ENCODE measurements at regions not wholly inside any gene's neighbourhood (a gene's known extent, or its start where the extent isn't known, plus 50 kb on each side); places are given as distances from the start of the nearest gene placed in this dataset.
"Not testable (repeated sequence)": the region's sequence is repeated elsewhere in the genome, so short reads cannot be mapped to it uniquely, and the experiment has no call there.

DNA sequence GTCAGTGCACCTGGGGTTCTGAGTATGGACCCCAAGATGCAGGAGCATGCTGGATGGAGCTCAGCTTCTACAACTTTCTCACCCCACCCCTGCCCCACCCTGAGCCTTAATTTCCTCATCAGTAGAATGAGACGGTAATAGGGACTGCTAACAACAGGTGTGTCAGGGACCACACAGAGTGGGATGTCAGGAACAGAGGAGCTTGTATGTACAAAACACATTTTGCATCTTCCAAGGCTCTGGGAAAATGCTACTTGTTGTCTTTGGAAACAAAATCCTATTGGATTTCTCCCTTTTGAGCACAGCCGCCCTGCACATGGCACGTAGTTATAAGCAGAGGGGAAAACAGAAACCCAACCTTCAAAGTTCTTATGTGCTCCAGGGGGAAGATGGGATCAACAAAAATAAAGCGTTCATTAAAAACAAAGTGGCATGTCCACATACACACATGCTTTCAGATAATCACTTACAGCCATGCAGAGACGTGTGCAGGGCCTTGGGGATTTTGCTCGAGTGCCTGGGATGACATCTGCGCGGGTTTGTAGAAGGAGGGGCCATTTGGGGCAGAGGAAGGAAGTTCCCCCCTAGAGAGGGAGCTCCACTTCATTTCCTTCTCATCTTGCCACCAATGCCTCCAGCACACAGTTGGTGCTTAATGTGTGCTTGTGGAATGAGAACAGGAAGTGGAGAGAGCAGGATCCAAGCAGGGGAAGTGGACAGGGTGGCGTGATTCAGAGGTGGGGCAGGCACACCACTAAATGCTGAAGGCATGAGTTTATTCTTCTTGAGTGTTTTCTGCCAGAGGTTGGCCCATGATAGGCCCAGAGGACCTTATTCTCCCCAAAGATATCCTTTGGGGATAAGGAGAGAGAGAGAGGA is 138.9 kb downstream of the SMIM20 start:
- no peak overlapping the region for H3K4me3 ChIP-seq
- H3K9me3 ChIP-seq (ENCODE audit: low read depth, low read length), result no peaks in the 10 kb centered on the region
- no peaks in the 10 kb centered on the region for H3K36me3 ChIP-seq (ENCODE audit: insufficient read depth, low read length)
- no peak overlapping the region for H3K27ac ChIP-seq
- DNase-seq (ENCODE audit: low read depth, low spot score), result no peak
- no peak overlapping the region for H3K9ac ChIP-seq (ENCODE audit: insufficient read length)
- no peak for TF ChIP-seq EZH2 (IDR thresholded peaks at IDR 0.05)
- no peak for TF ChIP-seq POLR2AphosphoS5 (IDR thresholded peaks at IDR 0.05; ENCODE audit: borderline replicate concordance, low read depth, low read length)
- no peak for TF ChIP-seq FOXP2 (optimal IDR thresholded peaks at IDR 0.05; ENCODE audit: control extremely low read depth, extremely low read length, insufficient read depth)

DNA sequence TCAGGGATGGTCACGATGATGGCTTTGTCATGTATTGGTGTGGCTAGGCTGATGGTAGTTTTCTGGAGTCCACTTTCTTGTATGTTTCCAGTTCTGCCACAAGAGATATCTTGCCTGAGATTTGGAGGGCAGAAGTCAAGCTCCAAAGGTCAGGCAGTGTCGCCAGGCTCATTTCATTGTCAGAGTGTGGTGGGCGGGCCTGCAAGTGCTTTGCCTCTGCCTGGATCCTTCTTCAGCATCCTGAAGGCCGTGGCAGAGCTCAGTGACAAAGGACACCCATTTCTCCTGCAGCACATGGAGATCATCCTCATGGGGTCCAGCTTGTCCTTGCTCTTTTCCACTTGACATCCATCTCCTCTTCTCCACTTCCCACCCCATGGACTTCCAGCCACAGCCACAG is 139.7 kb downstream of the SMIM20 start:
- no peak for DNase-seq (ENCODE audit: low read depth, low spot score)
- Histone ChIP-seq H3K36me3 (ENCODE audit: insufficient read depth, low read length) (no peaks in the 10 kb centered on the region), H3K9ac (ENCODE audit: insufficient read length) (no peak overlapping the region), H3K27ac (no peak overlapping the region), H3K9me3 (ENCODE audit: low read depth, low read length) (no peaks in the 10 kb centered on the region), H3K4me3 (no peak overlapping the region)
- no peak for TF ChIP-seq POLR2AphosphoS5 (IDR thresholded peaks at IDR 0.05; ENCODE audit: borderline replicate concordance, low read depth, low read length)
- TF ChIP-seq EZH2 (IDR thresholded peaks at IDR 0.05), result no peak
- TF ChIP-seq FOXP2 (optimal IDR thresholded peaks at IDR 0.05; ENCODE audit: control extremely low read depth, extremely low read length, insufficient read depth), result no peak

DNA sequence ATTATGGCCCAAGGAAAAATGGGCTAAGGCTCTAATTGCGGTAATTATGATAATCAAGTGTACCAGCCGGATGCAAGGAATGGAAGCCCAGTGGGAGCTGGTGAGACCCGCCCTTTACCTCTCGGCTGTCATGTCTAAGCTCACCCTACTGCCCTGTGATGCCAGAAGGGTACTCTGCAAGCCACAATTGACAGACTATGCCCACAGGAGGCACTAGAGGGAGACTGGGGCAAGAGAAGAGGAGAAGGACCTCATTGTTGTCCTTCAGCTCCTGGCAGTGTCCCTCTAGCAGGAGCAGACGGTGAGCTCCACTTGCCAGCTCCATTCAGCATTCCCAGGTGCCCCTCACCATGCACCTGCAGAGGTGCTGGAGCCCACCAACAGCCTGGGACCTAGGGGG is 141.8 kb downstream of the SMIM20 start:
- Histone ChIP-seq H3K9me3 (ENCODE audit: low read depth, low read length) (no peaks in the 10 kb centered on the region), H3K27ac (no peak overlapping the region), H3K4me3 (no peak overlapping the region), H3K36me3 (ENCODE audit: insufficient read depth, low read length) (no peaks in the 10 kb centered on the region), H3K9ac (ENCODE audit: insufficient read length) (no peak overlapping the region)
- TF ChIP-seq POLR2AphosphoS5 (IDR thresholded peaks at IDR 0.05; ENCODE audit: borderline replicate concordance, low read depth, low read length) (no peak), FOXP2 (optimal IDR thresholded peaks at IDR 0.05; ENCODE audit: control extremely low read depth, extremely low read length, insufficient read depth) (no peak), EZH2 (IDR thresholded peaks at IDR 0.05) (no peak)
- no peak for DNase-seq (ENCODE audit: low read depth, low spot score)

DNA sequence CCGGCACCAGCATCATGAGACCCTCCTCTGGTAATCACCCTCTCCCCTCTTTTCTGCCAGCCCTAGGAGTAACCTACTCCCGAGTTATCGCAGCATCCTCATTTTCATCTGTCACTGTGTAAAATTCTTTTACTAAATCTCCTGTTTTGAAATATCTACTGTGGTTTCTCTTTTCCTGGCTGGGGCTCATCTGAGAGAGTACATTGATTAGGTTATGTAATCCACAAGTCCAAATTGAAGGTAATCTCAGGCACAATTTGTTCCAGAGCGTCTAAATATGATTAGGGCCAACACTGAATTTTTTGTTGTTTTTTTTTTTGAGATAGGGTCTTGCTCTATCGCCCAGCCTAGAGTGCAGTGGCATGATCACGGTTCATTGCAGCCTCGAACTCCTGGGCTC is 142.4 kb downstream of the SMIM20 start:
- no peak overlapping the region for H3K4me3 ChIP-seq
- no peaks in the 10 kb centered on the region for H3K9me3 ChIP-seq (ENCODE audit: low read depth, low read length)
- no peak overlapping the region for H3K27ac ChIP-seq
- TF ChIP-seq POLR2AphosphoS5 (IDR thresholded peaks at IDR 0.05; ENCODE audit: borderline replicate concordance, low read depth, low read length), result no peak
- no peak for TF ChIP-seq EZH2 (IDR thresholded peaks at IDR 0.05)
- no peak for TF ChIP-seq FOXP2 (optimal IDR thresholded peaks at IDR 0.05; ENCODE audit: control extremely low read depth, extremely low read length, insufficient read depth)
- no peak overlapping the region for H3K9ac ChIP-seq (ENCODE audit: insufficient read length)
- no peaks in the 10 kb centered on the region for H3K36me3 ChIP-seq (ENCODE audit: insufficient read depth, low read length)
- DNase-seq (ENCODE audit: low read depth, low spot score), result no peak

DNA sequence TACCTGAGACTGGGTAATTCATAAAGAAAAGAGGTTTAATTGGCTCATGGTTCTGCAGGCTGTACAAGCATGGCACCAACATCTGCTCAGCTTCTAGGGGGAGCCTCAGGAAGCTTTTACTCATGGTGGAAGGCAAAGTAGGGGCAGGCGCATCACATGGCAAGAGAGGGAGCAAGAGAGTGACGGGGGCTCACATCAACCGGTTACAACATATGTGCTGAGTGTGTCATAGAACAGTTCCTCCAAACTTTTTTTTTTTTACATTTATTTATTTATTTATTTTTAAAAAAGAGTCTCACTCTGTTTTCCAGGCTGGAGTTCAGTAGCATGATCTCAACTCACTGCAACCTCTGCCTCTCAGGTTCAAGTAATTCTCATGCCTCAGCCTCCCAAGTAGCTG is 143.8 kb downstream of the SMIM20 start:
- not testable (repeated sequence) for H3K9ac ChIP-seq (ENCODE audit: insufficient read length); DNase-seq (ENCODE audit: low read depth, low spot score); H3K36me3 ChIP-seq (ENCODE audit: insufficient read depth, low read length); H3K9me3 ChIP-seq (ENCODE audit: low read depth, low read length); H3K27ac ChIP-seq; H3K4me3 ChIP-seq

DNA sequence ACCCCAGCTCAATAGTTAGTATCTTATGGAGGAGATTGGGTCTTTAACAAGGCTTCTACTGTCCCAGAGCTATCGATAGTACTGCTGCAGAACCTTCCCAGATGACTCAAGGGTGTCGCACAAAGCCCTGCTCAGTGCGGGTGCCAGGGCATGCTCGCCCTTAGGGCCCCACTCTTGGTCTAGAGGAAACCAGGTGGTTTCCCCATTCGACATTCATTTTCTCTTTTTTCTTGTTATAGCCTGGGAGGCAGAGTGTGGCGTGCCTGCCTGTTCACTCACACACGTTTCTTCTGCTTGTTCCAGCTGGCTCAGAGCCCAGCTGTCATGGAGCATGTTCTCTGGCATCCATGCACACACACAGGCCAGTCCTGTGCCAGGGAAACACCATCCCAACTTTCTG is 144.5 kb downstream of the SMIM20 start:
- no peak overlapping the region for H3K9ac ChIP-seq (ENCODE audit: insufficient read length)
- DNase-seq (ENCODE audit: low read depth, low spot score), result no peak

DNA sequence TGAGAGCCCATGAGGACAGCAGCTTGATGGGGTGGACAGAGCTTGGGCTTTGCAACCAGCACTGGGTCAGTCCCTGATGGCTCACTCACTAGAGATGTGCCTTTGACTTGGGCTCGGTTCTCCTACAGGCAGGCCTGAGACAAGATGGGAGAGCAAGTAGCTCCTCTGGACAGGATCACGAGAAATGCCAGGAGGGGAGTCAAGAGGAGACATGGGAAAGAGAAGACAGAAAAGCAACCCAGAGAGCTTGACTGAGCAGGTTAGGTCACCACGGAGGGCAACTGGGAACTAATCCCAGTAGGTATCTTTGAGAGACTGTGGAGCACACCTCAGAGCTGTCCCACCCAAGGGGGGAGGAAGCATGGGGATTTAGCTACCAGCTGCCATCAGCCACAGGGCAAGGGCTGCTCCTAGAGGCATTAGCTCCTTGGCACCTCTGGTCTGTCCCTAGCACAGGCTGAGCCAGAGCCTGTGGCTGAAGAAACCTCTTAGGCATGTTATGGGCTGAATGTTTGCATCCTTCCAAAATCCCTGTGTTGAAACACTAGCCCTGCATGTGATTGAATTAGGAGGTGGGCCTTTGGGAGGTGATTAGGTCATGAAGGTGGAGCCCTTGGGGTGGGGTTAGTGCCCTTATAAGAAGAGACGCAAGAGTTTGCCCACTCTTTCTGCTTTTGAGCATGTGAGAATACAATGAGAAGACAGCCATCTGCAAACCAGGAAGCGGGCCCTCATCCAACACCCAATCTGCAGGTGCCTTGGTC is 145.6 kb downstream of the SMIM20 start:
- H3K27ac ChIP-seq, result no peak overlapping the region
- no peaks in the 10 kb centered on the region for H3K9me3 ChIP-seq (ENCODE audit: low read depth, low read length)
- H3K36me3 ChIP-seq (ENCODE audit: insufficient read depth, low read length), result no peaks in the 10 kb centered on the region
- no peak overlapping the region for H3K4me3 ChIP-seq
- no peak for DNase-seq (ENCODE audit: low read depth, low spot score)
- TF ChIP-seq FOXP2 (optimal IDR thresholded peaks at IDR 0.05; ENCODE audit: control extremely low read depth, extremely low read length, insufficient read depth), result no peak
- no peak for TF ChIP-seq EZH2 (IDR thresholded peaks at IDR 0.05)
- no peak for TF ChIP-seq POLR2AphosphoS5 (IDR thresholded peaks at IDR 0.05; ENCODE audit: borderline replicate concordance, low read depth, low read length)
- no peak overlapping the region for H3K9ac ChIP-seq (ENCODE audit: insufficient read length)

More for the DNA sequence above, 144.5 kb downstream of the SMIM20 start:
- TF ChIP-seq POLR2AphosphoS5 (IDR thresholded peaks at IDR 0.05; ENCODE audit: borderline replicate concordance, low read depth, low read length) (no peak), EZH2 (IDR thresholded peaks at IDR 0.05) (no peak), FOXP2 (optimal IDR thresholded peaks at IDR 0.05; ENCODE audit: control extremely low read depth, extremely low read length, insufficient read depth) (no peak)
- H3K9me3 ChIP-seq (ENCODE audit: low read depth, low read length), result no peaks in the 10 kb centered on the region
- H3K27ac ChIP-seq, result no peak overlapping the region
- no peak overlapping the region for H3K4me3 ChIP-seq
- H3K36me3 ChIP-seq (ENCODE audit: insufficient read depth, low read length), result no peaks in the 10 kb centered on the region

DNA sequence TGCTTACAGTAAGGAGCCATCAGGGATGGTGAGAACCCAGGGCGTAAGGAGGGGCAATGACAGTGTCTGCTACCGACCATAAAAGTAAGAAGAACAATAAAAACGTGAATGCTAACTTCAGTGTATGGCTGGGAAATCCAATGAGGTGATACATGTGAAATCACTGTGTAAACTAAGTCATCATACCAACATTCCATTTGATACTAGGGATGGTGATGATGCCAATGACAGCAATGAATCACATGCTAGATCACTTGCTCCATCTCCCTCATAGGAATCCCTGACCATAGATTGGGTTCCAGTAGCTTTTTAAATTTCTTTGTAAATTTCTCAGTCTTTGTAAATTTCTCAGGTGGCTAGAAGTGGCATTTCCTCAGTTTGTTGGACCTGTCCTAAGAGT is 146.3 kb downstream of the SMIM20 start:
- Histone ChIP-seq H3K9me3 (ENCODE audit: low read depth, low read length) (no peaks in the 10 kb centered on the region), H3K36me3 (ENCODE audit: insufficient read depth, low read length) (no peaks in the 10 kb centered on the region), H3K9ac (ENCODE audit: insufficient read length) (no peak overlapping the region), H3K27ac (no peak overlapping the region), H3K4me3 (no peak overlapping the region)
- no peak for DNase-seq (ENCODE audit: low read depth, low spot score)
- TF ChIP-seq EZH2 (IDR thresholded peaks at IDR 0.05), result no peak
- TF ChIP-seq POLR2AphosphoS5 (IDR thresholded peaks at IDR 0.05; ENCODE audit: borderline replicate concordance, low read depth, low read length), result no peak
- no peak for TF ChIP-seq FOXP2 (optimal IDR thresholded peaks at IDR 0.05; ENCODE audit: control extremely low read depth, extremely low read length, insufficient read depth)
